Activated T-helper 2 cell treated with anti-CD3 and anti-CD28 coated beads, Interferon-gamma antibody, Interleukin-2, Interleukin-4, amounts not matched to agents 10 μg/mL and 5 μg/mL and 100 μg/mL, durations not matched to agents 14 hours and 24 hours and 36 hours (primary cell): ENCODE measurements at regions not wholly inside any gene's neighbourhood (a gene's known extent, or its start where the extent isn't known, plus 50 kb on each side); places are given as distances from the start of the nearest gene placed in this dataset.

Experiments
- DNase-seq: peaks from one replicate; pipeline ENCODE4 v3.0.0; 2021; ENCODE audit warnings: low spot score
- H3K27ac Mint-ChIP-seq: one replicate; pipeline ENCODE4 v1.8.0; 2021; ENCODE audit warnings: mixed read lengths
- H3K27me3 Mint-ChIP-seq: one replicate; pipeline ENCODE4 v1.8.0; 2021; ENCODE audit warnings: low read depth, mixed read lengths
- H3K36me3 Mint-ChIP-seq: one replicate; pipeline ENCODE4 v1.8.0; 2021; ENCODE audit warnings: low read depth, mixed read lengths
- H3K4me1 Mint-ChIP-seq: one replicate; pipeline ENCODE4 v1.8.0; 2021; ENCODE audit warnings: low read depth, mixed read lengths
- H3K4me3 Mint-ChIP-seq: one replicate; pipeline ENCODE4 v1.8.0; 2021; ENCODE audit warnings: low read depth, mild to moderate bottlenecking, moderate library complexity, mixed read lengths
- H3K9me3 Mint-ChIP-seq: one replicate; pipeline ENCODE4 v1.8.0; 2021; ENCODE audit warnings: mixed read lengths
- intact Hi-C: fragments of 100-400 bp; cut with micrococcal nuclease; formaldehyde crosslinking; loops from one replicate; pipeline ENCODE4 v1.15.1; 2023

- peaks cover 7% of the 10 kb centered on the region for H3K27me3 Mint-ChIP-seq
- H3K27ac Mint-ChIP-seq, result no peak overlapping the region
- DNase-seq, result no peak
- no peaks in the 10 kb centered on the region for H3K4me1 Mint-ChIP-seq
- no peaks in the 10 kb centered on the region for H3K9me3 Mint-ChIP-seq
- intact Hi-C loops, result no loop called here
- no peaks in the 10 kb centered on the region for H3K36me3 Mint-ChIP-seq
- H3K4me3 Mint-ChIP-seq, result no peak overlapping the region
Measured at GRCh38 chr14:88929656-88930436, 105.4 kb downstream of the TTC8 start.

- no peaks in the 10 kb centered on the region for H3K36me3 Mint-ChIP-seq
- H3K9me3 Mint-ChIP-seq, result no peaks in the 10 kb centered on the region
- intact Hi-C loops, result no loop called here
- no peak overlapping the region for H3K4me3 Mint-ChIP-seq
- no peaks in the 10 kb centered on the region for H3K4me1 Mint-ChIP-seq
- peaks cover 3% of the 10 kb centered on the region for H3K27me3 Mint-ChIP-seq
- no peak for DNase-seq
- H3K27ac Mint-ChIP-seq, result no peak overlapping the region
Measured at GRCh38 chr14:88931321-88932110, 107.1 kb downstream of the TTC8 start.

GRCh38 chr14:88933191-88933590 is 108.7 kb downstream of the TTC8 start:
- H3K27me3 Mint-ChIP-seq, result no peaks in the 10 kb centered on the region
- no peaks in the 10 kb centered on the region for H3K36me3 Mint-ChIP-seq
- intact Hi-C loops, result no loop called here
- no peaks in the 10 kb centered on the region for H3K4me1 Mint-ChIP-seq
- H3K9me3 Mint-ChIP-seq, result no peaks in the 10 kb centered on the region
- no peak overlapping the region for H3K27ac Mint-ChIP-seq
- H3K4me3 Mint-ChIP-seq, result no peak overlapping the region
- no peak for DNase-seq

- H3K9me3 Mint-ChIP-seq, result no peaks in the 10 kb centered on the region
- no peaks in the 10 kb centered on the region for H3K4me1 Mint-ChIP-seq
- H3K27me3 Mint-ChIP-seq, result no peaks in the 10 kb centered on the region
- intact Hi-C loops, result no loop called here
- H3K4me3 Mint-ChIP-seq, result no peak overlapping the region
- no peaks in the 10 kb centered on the region for H3K36me3 Mint-ChIP-seq
- no peak for DNase-seq
- H3K27ac Mint-ChIP-seq, result no peak overlapping the region
Measured at GRCh38 chr14:88934351-88934806, 109.9 kb downstream of the TTC8 start.

- Mint-ChIP-seq H3K36me3 (no peaks in the 10 kb centered on the region), H3K9me3 (no peaks in the 10 kb centered on the region), H3K4me1 (no peaks in the 10 kb centered on the region), H3K27me3 (no peaks in the 10 kb centered on the region), H3K27ac (no peak overlapping the region), H3K4me3 (no peak overlapping the region)
- DNase-seq, result no peak
- intact Hi-C loops, result no loop called here
Measured at GRCh38 chr14:88935083-88935482, 110.6 kb downstream of the TTC8 start.

- Mint-ChIP-seq H3K4me1 (no peaks in the 10 kb centered on the region), H3K27me3 (no peaks in the 10 kb centered on the region), H3K27ac (no peak overlapping the region), H3K9me3 (no peaks in the 10 kb centered on the region), H3K36me3 (no peaks in the 10 kb centered on the region), H3K4me3 (no peak overlapping the region)
- intact Hi-C loops, result no loop called here
- DNase-seq, result no peak
Measured at GRCh38 chr14:88937706-88938105, 113.3 kb downstream of the TTC8 start.

- Mint-ChIP-seq H3K36me3 (no peaks in the 10 kb centered on the region), H3K27me3 (no peaks in the 10 kb centered on the region), H3K9me3 (no peaks in the 10 kb centered on the region), H3K4me1 (no peaks in the 10 kb centered on the region), H3K4me3 (no peak overlapping the region), H3K27ac (no peak overlapping the region)
- intact Hi-C loops, result no loop called here
- no peak for DNase-seq
Measured at GRCh38 chr14:88940671-88941070, 116.2 kb downstream of the TTC8 start.

- no peak overlapping the region for H3K4me3 Mint-ChIP-seq
- no peaks in the 10 kb centered on the region for H3K36me3 Mint-ChIP-seq
- H3K27ac Mint-ChIP-seq, result no peak overlapping the region
- intact Hi-C loops, result no loop called here
- DNase-seq, result no peak
- no peaks in the 10 kb centered on the region for H3K4me1 Mint-ChIP-seq
- no peaks in the 10 kb centered on the region for H3K9me3 Mint-ChIP-seq
- H3K27me3 Mint-ChIP-seq, result peaks cover 2% of the 10 kb centered on the region
Measured at GRCh38 chr14:88941414-88941813, 117.0 kb downstream of the TTC8 start.

- peaks cover 14% of the 10 kb centered on the region for H3K9me3 Mint-ChIP-seq
- intact Hi-C loops, result no loop called here
Measured at GRCh38 chr14:88947646-88948598, 123.5 kb downstream of the TTC8 start.

GRCh38 chr14:88950069-88950468 is 125.6 kb downstream of the TTC8 start:
- Mint-ChIP-seq H3K36me3 (no peaks in the 10 kb centered on the region), H3K27me3 (peaks cover 2% of the 10 kb centered on the region), H3K4me3 (no peak overlapping the region), H3K9me3 (peaks cover 14% of the 10 kb centered on the region), H3K27ac (no peak overlapping the region), H3K4me1 (no peaks in the 10 kb centered on the region)
- DNase-seq, result no peak
- intact Hi-C loops, result no loop called here

More at GRCh38 chr14:88947646-88948598, 123.5 kb downstream of the TTC8 start:
- Mint-ChIP-seq H3K27ac (no peak overlapping the region), H3K36me3 (no peaks in the 10 kb centered on the region), H3K27me3 (peaks cover 2% of the 10 kb centered on the region), H3K4me1 (no peaks in the 10 kb centered on the region), H3K4me3 (no peak overlapping the region)
- DNase-seq, result no peak

- Mint-ChIP-seq H3K27me3 (no peaks in the 10 kb centered on the region), H3K4me3 (no peak overlapping the region), H3K36me3 (no peaks in the 10 kb centered on the region), H3K27ac (no peak overlapping the region), H3K9me3 (peaks cover 14% of the 10 kb centered on the region), H3K4me1 (no peaks in the 10 kb centered on the region)
- no peak for DNase-seq
- intact Hi-C loops, result no loop called here
Measured at GRCh38 chr14:88951370-88951769, 126.9 kb downstream of the TTC8 start.

GRCh38 chr14:88952901-88953300 is 128.4 kb downstream of the TTC8 start:
- no peaks in the 10 kb centered on the region for H3K27me3 Mint-ChIP-seq
- intact Hi-C loops, result no loop called here
- no peaks in the 10 kb centered on the region for H3K4me1 Mint-ChIP-seq
- H3K4me3 Mint-ChIP-seq, result no peak overlapping the region
- H3K27ac Mint-ChIP-seq, result no peak overlapping the region
- DNase-seq, result no peak
- H3K9me3 Mint-ChIP-seq, result peaks cover 14% of the 10 kb centered on the region
- no peaks in the 10 kb centered on the region for H3K36me3 Mint-ChIP-seq
